Adrenal gland (tissue), 5 donors: ENCODE measurements at regions not wholly inside any gene's neighbourhood (a gene's known extent, or its start where the extent isn't known, plus 50 kb on each side); places are given as distances from the start of the nearest gene placed in this dataset.

Experiments used
- CTCF ChIP-seq, 6 experiments: fragments of 450-650 bp in 4 of 6; fragments of 200-600 bp in 2 of 6; sonication (generic) in 1 of 6; IDR thresholded peaks; 1 replicate in 5 of 6; 2 replicates in 1 of 6; pipeline versions ENCODE4 v1.5.1 to v1.8.0; 2016 to 2021; ENCODE audit warnings: antibody characterized with exemption in 6 of 6, mild to moderate bottlenecking in 2 of 6, moderate library complexity in 1 of 6
- POLR2A ChIP-seq, 2 donors: fragments of 450-650 bp; IDR thresholded peaks; one replicate each; pipeline ENCODE4 v1.6.1; 2017; ENCODE audit warnings: antibody characterized with exemption in 2 of 2, mild to moderate bottlenecking in 2 of 2, moderate library complexity in 1 of 2
- donor health status: DM: no; HTN: no; CAD: no.

- TF ChIP-seq CTCF (IDR thresholded peaks at IDR 0.05): no peak
- TF ChIP-seq POLR2A (IDR thresholded peaks at IDR 0.05): no peak
These were observed 79.0 kb upstream of the SLC7A1 start for GRCh38 chr13:29674532-29674931.
